Hepatocyte (in vitro differentiated cells): ENCODE measurements at regions not wholly inside any gene's neighbourhood (a gene's known extent, or its start where the extent isn't known, plus 50 kb on each side); places are given as distances from the start of the nearest gene placed in this dataset.

ENCODE experiments used
- EZH2 ChIP-seq: fragments of 200-600 bp; sonication (generic); IDR thresholded peaks from 2 replicates; pipeline ENCODE4 v1.6.1; 2016; ENCODE audit warnings: antibody characterized with exemption, mild to moderate bottlenecking, borderline replicate concordance
- TF ChIP-seq, protein P1 (sequence below): fragments of 200-600 bp; sonication (generic); IDR thresholded peaks from 2 replicates; pipeline ENCODE4 v1.5.1; 2016; ENCODE audit warnings: antibody characterized with exemption, mild to moderate bottlenecking; ENCODE audit not compliant: poor library complexity

DNA sequence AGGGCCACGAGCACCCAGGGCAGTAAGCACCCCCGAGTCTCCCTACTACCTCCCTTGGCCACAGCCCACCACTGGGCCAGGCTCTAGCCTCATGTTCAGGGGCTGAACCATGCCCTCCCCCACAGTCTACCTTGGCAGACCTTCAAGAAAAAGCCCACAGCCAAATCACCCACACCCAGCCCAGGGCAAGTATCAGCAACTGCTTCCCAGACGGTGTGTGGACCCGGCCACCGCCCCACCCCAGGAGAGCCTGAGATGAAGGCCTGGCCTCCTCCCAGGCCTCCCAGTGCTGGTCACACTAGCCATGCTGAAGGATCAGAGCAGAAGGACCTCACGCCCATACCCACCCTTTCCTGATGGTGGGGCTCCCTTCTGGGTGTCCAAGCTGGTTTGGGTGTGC lies 92.0 kb upstream of the LINGO1 start:
- TF ChIP-seq, protein P1, sequence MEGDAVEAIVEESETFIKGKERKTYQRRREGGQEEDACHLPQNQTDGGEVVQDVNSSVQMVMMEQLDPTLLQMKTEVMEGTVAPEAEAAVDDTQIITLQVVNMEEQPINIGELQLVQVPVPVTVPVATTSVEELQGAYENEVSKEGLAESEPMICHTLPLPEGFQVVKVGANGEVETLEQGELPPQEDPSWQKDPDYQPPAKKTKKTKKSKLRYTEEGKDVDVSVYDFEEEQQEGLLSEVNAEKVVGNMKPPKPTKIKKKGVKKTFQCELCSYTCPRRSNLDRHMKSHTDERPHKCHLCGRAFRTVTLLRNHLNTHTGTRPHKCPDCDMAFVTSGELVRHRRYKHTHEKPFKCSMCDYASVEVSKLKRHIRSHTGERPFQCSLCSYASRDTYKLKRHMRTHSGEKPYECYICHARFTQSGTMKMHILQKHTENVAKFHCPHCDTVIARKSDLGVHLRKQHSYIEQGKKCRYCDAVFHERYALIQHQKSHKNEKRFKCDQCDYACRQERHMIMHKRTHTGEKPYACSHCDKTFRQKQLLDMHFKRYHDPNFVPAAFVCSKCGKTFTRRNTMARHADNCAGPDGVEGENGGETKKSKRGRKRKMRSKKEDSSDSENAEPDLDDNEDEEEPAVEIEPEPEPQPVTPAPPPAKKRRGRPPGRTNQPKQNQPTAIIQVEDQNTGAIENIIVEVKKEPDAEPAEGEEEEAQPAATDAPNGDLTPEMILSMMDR: no peak
- no peak for TF ChIP-seq EZH2
